ENCODE measurements at regions not wholly inside any gene's neighbourhood (a gene's known extent, or its start where the extent isn't known, plus 50 kb on each side); places are given as distances from the start of the nearest gene placed in this dataset.

DNA sequence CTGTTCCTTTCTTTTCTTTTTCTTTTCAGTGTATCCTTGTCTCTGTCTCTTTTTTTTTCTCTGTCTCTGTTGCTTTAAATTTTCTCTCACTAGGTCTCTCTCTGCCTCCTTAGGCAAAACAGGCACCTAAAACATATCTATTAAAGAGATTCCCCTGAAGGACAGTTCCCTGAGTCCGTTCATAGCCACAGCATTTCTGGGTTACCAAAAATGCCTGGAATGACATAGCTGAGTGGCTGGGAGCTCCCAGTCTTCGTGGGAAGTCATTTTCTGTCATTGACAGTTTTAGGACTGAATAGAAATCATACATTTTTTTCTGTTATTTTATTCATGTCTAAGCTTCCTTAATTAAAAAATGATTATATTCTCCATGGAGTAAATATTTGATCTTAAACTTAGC lies 323.8 kb upstream of the AZI2 start:
- TF ChIP-seq CTCF (IDR thresholded peaks at IDR 0.05) (no peak), EZH2 (IDR thresholded peaks at IDR 0.05) (no peak), EZH2phosphoT487 (IDR thresholded peaks at IDR 0.05) (no peak)
- DNase-seq (ENCODE audit: low spot score): no peak
- H3K9me3 Mint-ChIP-seq: no peaks in the 10 kb centered on the region
- H3K4me1 Mint-ChIP-seq: peaks cover 36% of the 10 kb centered on the region
- Histone ChIP-seq H3K4me1 (peaks cover 17% of the 10 kb centered on the region), H3K9ac (no peak overlapping the region), H3K27ac (no peak overlapping the region), H3K9me3 (ENCODE audit: low read depth) (no peaks in the 10 kb centered on the region), H3K27me3 (no peaks in the 10 kb centered on the region), H3K4me3 (no peak overlapping the region), H3K4me2 (no peak overlapping the region), H3K36me3 (no peaks in the 10 kb centered on the region), H4K20me1 (ENCODE audit: low read depth) (no peaks in the 10 kb centered on the region), H3F3A (ENCODE audit: low read depth) (no peaks in the 10 kb centered on the region), H2AFZ (replicated peaks) (no peak overlapping the region), H3K79me2 (ENCODE audit: low read depth) (no peaks in the 10 kb centered on the region)
- H3K27me3 Mint-ChIP-seq (ENCODE audit: insufficient read depth, low read depth): peaks cover 3% of the 10 kb centered on the region
- no peak overlapping the region for H3K4me3 Mint-ChIP-seq
- no peak overlapping the region for H3K27ac Mint-ChIP-seq
- no peaks in the 10 kb centered on the region for H3K36me3 Mint-ChIP-seq

DNA sequence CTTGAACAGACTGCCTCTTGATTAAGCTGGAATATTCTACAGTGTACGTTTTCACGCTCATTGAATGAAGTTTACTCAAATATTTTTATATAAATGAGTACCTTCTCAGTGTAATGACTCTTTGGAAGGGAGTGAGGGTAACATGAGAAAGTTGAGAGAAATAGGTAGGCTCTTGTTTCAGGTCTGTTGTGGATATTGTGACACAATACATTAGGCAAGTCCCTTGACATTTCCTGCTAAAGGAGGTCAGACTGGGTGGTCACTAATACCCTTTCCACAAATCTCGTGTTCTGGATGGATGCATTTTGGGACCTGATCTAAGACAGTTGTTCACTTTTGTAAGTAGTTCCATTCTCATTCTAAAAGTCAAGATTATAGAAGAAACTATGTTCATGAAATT lies 324.8 kb upstream of the AZI2 start:
- Histone ChIP-seq H3K79me2 (ENCODE audit: low read depth) (no peaks in the 10 kb centered on the region), H3K9ac (no peak overlapping the region), H3K27ac (no peak overlapping the region), H3K36me3 (no peaks in the 10 kb centered on the region), H3K4me2 (no peak overlapping the region), H4K20me1 (ENCODE audit: low read depth) (no peaks in the 10 kb centered on the region), H3K27me3 (no peaks in the 10 kb centered on the region), H3K4me1 (peaks cover 17% of the 10 kb centered on the region), H2AFZ (replicated peaks) (no peak overlapping the region), H3F3A (ENCODE audit: low read depth) (no peaks in the 10 kb centered on the region), H3K4me3 (no peak overlapping the region), H3K9me3 (ENCODE audit: low read depth) (no peaks in the 10 kb centered on the region)
- Mint-ChIP-seq H3K27me3 (ENCODE audit: insufficient read depth, low read depth) (peaks cover 2% of the 10 kb centered on the region), H3K4me1 (peaks cover 29% of the 10 kb centered on the region), H3K4me3 (no peak overlapping the region), H3K36me3 (no peaks in the 10 kb centered on the region), H3K27ac (no peak overlapping the region), H3K9me3 (no peaks in the 10 kb centered on the region)
- DNase-seq (ENCODE audit: low spot score): no peak
- TF ChIP-seq EZH2 (IDR thresholded peaks at IDR 0.05) (no peak), EZH2phosphoT487 (IDR thresholded peaks at IDR 0.05) (no peak)

GRCh38 chr3:28674212-28674611 lies 325.6 kb upstream of the AZI2 start:
- H3K27ac ChIP-seq: no peak overlapping the region
- no peaks in the 10 kb centered on the region for H3K36me3 Mint-ChIP-seq
- peaks cover 17% of the 10 kb centered on the region for H3K4me1 ChIP-seq
- H3K4me1 Mint-ChIP-seq: peaks cover 29% of the 10 kb centered on the region
- no peaks in the 10 kb centered on the region for H3K9me3 ChIP-seq (ENCODE audit: low read depth)
- H3K79me2 ChIP-seq (ENCODE audit: low read depth): no peaks in the 10 kb centered on the region
- H3K4me3 Mint-ChIP-seq: no peak overlapping the region
- H3K4me3 ChIP-seq: no peak overlapping the region
- no peak overlapping the region for H2AFZ ChIP-seq (replicated peaks)
- peaks cover 2% of the 10 kb centered on the region for H3K27me3 Mint-ChIP-seq (ENCODE audit: insufficient read depth, low read depth)
- H3F3A ChIP-seq (ENCODE audit: low read depth): no peaks in the 10 kb centered on the region
- no peak overlapping the region for H3K9ac ChIP-seq
- TF ChIP-seq EZH2phosphoT487 (IDR thresholded peaks at IDR 0.05) (no peak), CTCF (IDR thresholded peaks at IDR 0.05) (no peak), EZH2 (IDR thresholded peaks at IDR 0.05) (no peak)
- no peaks in the 10 kb centered on the region for H3K27me3 ChIP-seq
- no peaks in the 10 kb centered on the region for H3K9me3 Mint-ChIP-seq
- no peak for DNase-seq (ENCODE audit: low spot score)
- no peaks in the 10 kb centered on the region for H3K36me3 ChIP-seq
- H3K27ac Mint-ChIP-seq: no peak overlapping the region
- H3K4me2 ChIP-seq: no peak overlapping the region
- H4K20me1 ChIP-seq (ENCODE audit: low read depth): no peaks in the 10 kb centered on the region

GRCh38 chr3:28677581-28677980 lies 329.0 kb upstream of the AZI2 start:
- Histone ChIP-seq H3K79me2 (ENCODE audit: low read depth) (no peaks in the 10 kb centered on the region), H3K9ac (no peak overlapping the region), H3K4me3 (no peak overlapping the region), H3K4me2 (no peak overlapping the region), H3F3A (ENCODE audit: low read depth) (no peaks in the 10 kb centered on the region), H3K9me3 (ENCODE audit: low read depth) (no peaks in the 10 kb centered on the region), H3K27ac (no peak overlapping the region), H3K27me3 (no peaks in the 10 kb centered on the region), H3K4me1 (peaks cover 10% of the 10 kb centered on the region), H3K36me3 (no peaks in the 10 kb centered on the region), H4K20me1 (ENCODE audit: low read depth) (no peaks in the 10 kb centered on the region), H2AFZ (replicated peaks) (no peak overlapping the region)
- H3K27ac Mint-ChIP-seq: no peak overlapping the region
- H3K27me3 Mint-ChIP-seq (ENCODE audit: insufficient read depth, low read depth): no peaks in the 10 kb centered on the region
- DNase-seq (ENCODE audit: low spot score): no peak
- TF ChIP-seq CTCF (IDR thresholded peaks at IDR 0.05): no peak
- no peak for TF ChIP-seq EZH2phosphoT487 (IDR thresholded peaks at IDR 0.05)
- no peak for TF ChIP-seq EZH2 (IDR thresholded peaks at IDR 0.05)
- H3K9me3 Mint-ChIP-seq: no peaks in the 10 kb centered on the region
- H3K36me3 Mint-ChIP-seq: no peaks in the 10 kb centered on the region
- no peak overlapping the region for H3K4me3 Mint-ChIP-seq
- H3K4me1 Mint-ChIP-seq: peaks cover 15% of the 10 kb centered on the region
